ENCODE measurements at regions not wholly inside any gene's neighbourhood (a gene's known extent, or its start where the extent isn't known, plus 50 kb on each side); places are given as distances from the start of the nearest gene placed in this dataset.
"Not testable (repeated sequence)": the region's sequence is repeated elsewhere in the genome, so short reads cannot be mapped to it uniquely, and the experiment has no call there.

- Histone ChIP-seq H3K27me3 (ENCODE audit: control insufficient read depth, insufficient read depth, low read length) (peaks cover 2% of the 10 kb centered on the region), H3K4me1 (ENCODE audit: control insufficient read depth, insufficient read depth, low read length, poor library complexity, severe bottlenecking) (no peaks in the 10 kb centered on the region), H3K27ac (ENCODE audit: insufficient read depth, low read length, poor library complexity, severe bottlenecking) (no peak overlapping the region), H3K36me3 (ENCODE audit: control insufficient read depth, insufficient read depth, low read length) (no peaks in the 10 kb centered on the region), H3K9me3 (ENCODE audit: control insufficient read depth in 2 of 2, low read length in 2 of 2) (no peaks in the 10 kb centered on the region), H3K4me3 (ENCODE audit: low read depth, low read length) (no peak overlapping the region)
- Mint-ChIP-seq H3K4me3 (no peak overlapping the region), H3K9me3 (peaks cover 0 to 4% (median 0%) of the 10 kb centered on the region in 7 donors), H3K27me3 (no peaks in the 10 kb centered on the region), H3K4me1 (no peaks in the 10 kb centered on the region), H3K36me3 (no peaks in the 10 kb centered on the region), H3K27ac (no peak overlapping the region)
- no peak for ATAC-seq (ENCODE audit: low read depth in 2 of 2)
- DNase-seq, result no peak
Measured at GRCh38 chr18:35880788-35881455, 91.6 kb upstream of the RMP24 start.

GRCh38 chr18:35888329-35888728 lies 84.2 kb upstream of the RMP24 start:
- H3K9me3 Mint-ChIP-seq, result peaks cover under 1 to 13% (median 4%) of the 10 kb centered on the region in 7 donors
- ATAC-seq (ENCODE audit: low read depth in 2 of 2) (no peak), DNase-seq (no peak)
- H3K9me3 ChIP-seq (ENCODE audit: control insufficient read depth in 2 of 2, low read length in 2 of 2), result peaks cover 0 to 3% of the 10 kb centered on the region in 2 experiments
- no peak overlapping the region for H3K4me3 Mint-ChIP-seq
- H3K27me3 ChIP-seq (ENCODE audit: control insufficient read depth, insufficient read depth, low read length), result no peaks in the 10 kb centered on the region
- H3K36me3 Mint-ChIP-seq, result no peaks in the 10 kb centered on the region
- peaks cover 12% of the 10 kb centered on the region for H3K27me3 Mint-ChIP-seq
- no peak overlapping the region for H3K27ac ChIP-seq (ENCODE audit: insufficient read depth, low read length, poor library complexity, severe bottlenecking)
- H3K4me3 ChIP-seq (ENCODE audit: low read depth, low read length), result no peak overlapping the region
- no peaks in the 10 kb centered on the region for H3K4me1 Mint-ChIP-seq
- H3K4me1 ChIP-seq (ENCODE audit: control insufficient read depth, insufficient read depth, low read length, poor library complexity, severe bottlenecking), result no peaks in the 10 kb centered on the region
- no peaks in the 10 kb centered on the region for H3K36me3 ChIP-seq (ENCODE audit: control insufficient read depth, insufficient read depth, low read length)
- H3K27ac Mint-ChIP-seq, result no peak overlapping the region

- H3K9me3 ChIP-seq (ENCODE audit: control insufficient read depth in 2 of 2, low read length in 2 of 2), result peaks cover 0 to 3% of the 10 kb centered on the region in 2 experiments
- no peak overlapping the region for H3K27ac ChIP-seq (ENCODE audit: insufficient read depth, low read length, poor library complexity, severe bottlenecking)
- ATAC-seq (ENCODE audit: low read depth in 2 of 2), result no peak
- no peak overlapping the region for H3K4me3 Mint-ChIP-seq
- no peaks in the 10 kb centered on the region for H3K27me3 ChIP-seq (ENCODE audit: control insufficient read depth, insufficient read depth, low read length)
- no peaks in the 10 kb centered on the region for H3K36me3 ChIP-seq (ENCODE audit: control insufficient read depth, insufficient read depth, low read length)
- H3K4me3 ChIP-seq (ENCODE audit: low read depth, low read length), result no peak overlapping the region
- H3K36me3 Mint-ChIP-seq, result no peaks in the 10 kb centered on the region
- no peak for DNase-seq
- peaks cover 2 to 13% (median 4%) of the 10 kb centered on the region in 7 donors for H3K9me3 Mint-ChIP-seq
- H3K27ac Mint-ChIP-seq, result no peak overlapping the region
- no peaks in the 10 kb centered on the region for H3K4me1 Mint-ChIP-seq
- no peaks in the 10 kb centered on the region for H3K4me1 ChIP-seq (ENCODE audit: control insufficient read depth, insufficient read depth, low read length, poor library complexity, severe bottlenecking)
- H3K27me3 Mint-ChIP-seq, result peaks cover 12% of the 10 kb centered on the region
Measured at GRCh38 chr18:35889677-35890076, 82.8 kb upstream of the RMP24 start.

- no peak for DNase-seq
- H3K36me3 ChIP-seq (ENCODE audit: control insufficient read depth, insufficient read depth, low read length), result no peaks in the 10 kb centered on the region
- no peak overlapping the region for H3K4me3 ChIP-seq (ENCODE audit: low read depth, low read length)
- Mint-ChIP-seq H3K4me3 (no peak overlapping the region), H3K9me3 (peaks cover 2 to 13% (median 4%) of the 10 kb centered on the region in 7 donors), H3K36me3 (no peaks in the 10 kb centered on the region), H3K27ac (no peak overlapping the region), H3K4me1 (no peaks in the 10 kb centered on the region), H3K27me3 (peaks cover 12% of the 10 kb centered on the region)
- no peaks in the 10 kb centered on the region for H3K27me3 ChIP-seq (ENCODE audit: control insufficient read depth, insufficient read depth, low read length)
- no peak overlapping the region for H3K27ac ChIP-seq (ENCODE audit: insufficient read depth, low read length, poor library complexity, severe bottlenecking)
- H3K4me1 ChIP-seq (ENCODE audit: control insufficient read depth, insufficient read depth, low read length, poor library complexity, severe bottlenecking), result no peaks in the 10 kb centered on the region
- no peak for ATAC-seq (ENCODE audit: low read depth in 2 of 2)
- peaks cover 0 to 3% of the 10 kb centered on the region in 2 experiments for H3K9me3 ChIP-seq (ENCODE audit: control insufficient read depth in 2 of 2, low read length in 2 of 2)
Measured at GRCh38 chr18:35890323-35890722, 82.2 kb upstream of the RMP24 start.

- ATAC-seq (ENCODE audit: low read depth in 2 of 2) (no peak), DNase-seq (no peak)
- Mint-ChIP-seq H3K27me3 (peaks cover 12% of the 10 kb centered on the region), H3K27ac (no peak overlapping the region), H3K4me1 (peaks cover 0 to 3% (median 0%) of the 10 kb centered on the region in 4 donors), H3K36me3 (no peaks in the 10 kb centered on the region), H3K9me3 (peaks cover 2 to 13% (median 4%) of the 10 kb centered on the region in 7 donors), H3K4me3 (no peak overlapping the region)
- Histone ChIP-seq H3K27ac (ENCODE audit: insufficient read depth, low read length, poor library complexity, severe bottlenecking) (no peak overlapping the region), H3K36me3 (ENCODE audit: control insufficient read depth, insufficient read depth, low read length) (no peaks in the 10 kb centered on the region), H3K4me3 (ENCODE audit: low read depth, low read length) (no peak overlapping the region), H3K9me3 (ENCODE audit: control insufficient read depth in 2 of 2, low read length in 2 of 2) (peaks cover 0 to 3% of the 10 kb centered on the region in 2 experiments), H3K27me3 (ENCODE audit: control insufficient read depth, insufficient read depth, low read length) (no peaks in the 10 kb centered on the region), H3K4me1 (ENCODE audit: control insufficient read depth, insufficient read depth, low read length, poor library complexity, severe bottlenecking) (no peaks in the 10 kb centered on the region)
Measured at GRCh38 chr18:35892118-35892517, 80.4 kb upstream of the RMP24 start.

GRCh38 chr18:35897481-35897880 lies 75.0 kb upstream of the RMP24 start:
- not testable (repeated sequence) for H3K36me3 ChIP-seq (ENCODE audit: control insufficient read depth, insufficient read depth, low read length); H3K27me3 Mint-ChIP-seq; H3K27ac ChIP-seq (ENCODE audit: insufficient read depth, low read length, poor library complexity, severe bottlenecking); H3K36me3 Mint-ChIP-seq; DNase-seq; H3K9me3 ChIP-seq (ENCODE audit: control insufficient read depth in 2 of 2, low read length in 2 of 2); H3K4me1 Mint-ChIP-seq; H3K27ac Mint-ChIP-seq; ATAC-seq (ENCODE audit: low read depth in 2 of 2); H3K4me1 ChIP-seq (ENCODE audit: control insufficient read depth, insufficient read depth, low read length, poor library complexity, severe bottlenecking); H3K27me3 ChIP-seq (ENCODE audit: control insufficient read depth, insufficient read depth, low read length); H3K4me3 ChIP-seq (ENCODE audit: low read depth, low read length)
- peaks cover 0 to 18% (median 1%) of the 10 kb centered on the region in 7 donors for H3K9me3 Mint-ChIP-seq
- H3K4me3 Mint-ChIP-seq, result peak overlapping the region in 1 of 4 donors; percentile 10

- H3K9me3 ChIP-seq (ENCODE audit: control insufficient read depth in 2 of 2, low read length in 2 of 2), result no peaks in the 10 kb centered on the region
- Mint-ChIP-seq H3K4me1 (no peaks in the 10 kb centered on the region), H3K36me3 (no peaks in the 10 kb centered on the region), H3K27ac (no peak overlapping the region), H3K4me3 (no peak overlapping the region), H3K27me3 (no peaks in the 10 kb centered on the region), H3K9me3 (peaks cover 0 to 7% (median 0%) of the 10 kb centered on the region in 7 donors)
- H3K36me3 ChIP-seq (ENCODE audit: control insufficient read depth, insufficient read depth, low read length), result no peaks in the 10 kb centered on the region
- ATAC-seq (ENCODE audit: low read depth in 2 of 2) (no peak), DNase-seq (no peak)
- H3K4me1 ChIP-seq (ENCODE audit: control insufficient read depth, insufficient read depth, low read length, poor library complexity, severe bottlenecking), result no peaks in the 10 kb centered on the region
- no peak overlapping the region for H3K27ac ChIP-seq (ENCODE audit: insufficient read depth, low read length, poor library complexity, severe bottlenecking)
- H3K4me3 ChIP-seq (ENCODE audit: low read depth, low read length), result no peak overlapping the region
- no peaks in the 10 kb centered on the region for H3K27me3 ChIP-seq (ENCODE audit: control insufficient read depth, insufficient read depth, low read length)
Measured at GRCh38 chr18:35904389-35905037, 68.0 kb upstream of the RMP24 start.

- H3K4me1 ChIP-seq (ENCODE audit: control insufficient read depth, insufficient read depth, low read length, poor library complexity, severe bottlenecking), result no peaks in the 10 kb centered on the region
- Mint-ChIP-seq H3K27ac (no peak overlapping the region), H3K9me3 (peaks cover 0 to 3% (median 0%) of the 10 kb centered on the region in 7 donors), H3K27me3 (no peaks in the 10 kb centered on the region), H3K4me1 (no peaks in the 10 kb centered on the region), H3K36me3 (no peaks in the 10 kb centered on the region), H3K4me3 (no peak overlapping the region)
- DNase-seq (no peak), ATAC-seq (ENCODE audit: low read depth in 2 of 2) (no peak)
- H3K27me3 ChIP-seq (ENCODE audit: control insufficient read depth, insufficient read depth, low read length), result no peaks in the 10 kb centered on the region
- H3K27ac ChIP-seq (ENCODE audit: insufficient read depth, low read length, poor library complexity, severe bottlenecking), result no peak overlapping the region
- H3K4me3 ChIP-seq (ENCODE audit: low read depth, low read length), result no peak overlapping the region
- H3K36me3 ChIP-seq (ENCODE audit: control insufficient read depth, insufficient read depth, low read length), result no peaks in the 10 kb centered on the region
- no peaks in the 10 kb centered on the region for H3K9me3 ChIP-seq (ENCODE audit: control insufficient read depth in 2 of 2, low read length in 2 of 2)
Measured at GRCh38 chr18:35905436-35905835, 67.0 kb upstream of the RMP24 start.

All from CD4-positive, CD25-positive, alpha-beta regulatory T cell (primary cell).